ENCODE measurements at regions not wholly inside any gene's neighbourhood (a gene's known extent, or its start where the extent isn't known, plus 50 kb on each side); places are given as distances from the start of the nearest gene placed in this dataset.

DNA sequence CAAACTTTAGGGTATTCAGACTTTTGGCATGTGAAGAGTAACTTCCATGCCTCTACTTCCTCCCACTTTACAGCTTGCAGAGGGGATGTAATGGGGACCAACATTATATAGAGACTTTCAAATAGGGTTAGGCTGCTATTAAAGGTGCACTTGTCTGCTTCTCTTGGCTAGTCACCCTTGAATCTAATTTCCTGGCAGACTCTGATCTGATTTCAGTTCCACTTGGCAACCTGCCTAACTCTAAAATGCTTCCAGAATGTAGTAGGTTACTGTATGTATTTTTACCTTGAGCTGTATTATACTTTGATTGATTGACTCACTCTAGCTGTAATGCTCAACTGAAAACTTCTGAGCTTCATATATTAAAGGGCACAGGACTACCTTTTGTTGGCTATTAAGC lies 693.4 kb downstream of the KCTD16 start:
- TF ChIP-seq, protein P1, sequence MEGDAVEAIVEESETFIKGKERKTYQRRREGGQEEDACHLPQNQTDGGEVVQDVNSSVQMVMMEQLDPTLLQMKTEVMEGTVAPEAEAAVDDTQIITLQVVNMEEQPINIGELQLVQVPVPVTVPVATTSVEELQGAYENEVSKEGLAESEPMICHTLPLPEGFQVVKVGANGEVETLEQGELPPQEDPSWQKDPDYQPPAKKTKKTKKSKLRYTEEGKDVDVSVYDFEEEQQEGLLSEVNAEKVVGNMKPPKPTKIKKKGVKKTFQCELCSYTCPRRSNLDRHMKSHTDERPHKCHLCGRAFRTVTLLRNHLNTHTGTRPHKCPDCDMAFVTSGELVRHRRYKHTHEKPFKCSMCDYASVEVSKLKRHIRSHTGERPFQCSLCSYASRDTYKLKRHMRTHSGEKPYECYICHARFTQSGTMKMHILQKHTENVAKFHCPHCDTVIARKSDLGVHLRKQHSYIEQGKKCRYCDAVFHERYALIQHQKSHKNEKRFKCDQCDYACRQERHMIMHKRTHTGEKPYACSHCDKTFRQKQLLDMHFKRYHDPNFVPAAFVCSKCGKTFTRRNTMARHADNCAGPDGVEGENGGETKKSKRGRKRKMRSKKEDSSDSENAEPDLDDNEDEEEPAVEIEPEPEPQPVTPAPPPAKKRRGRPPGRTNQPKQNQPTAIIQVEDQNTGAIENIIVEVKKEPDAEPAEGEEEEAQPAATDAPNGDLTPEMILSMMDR (IDR thresholded peaks at IDR 0.05), result no peak
- no peak for TF ChIP-seq POLR2A (IDR thresholded peaks at IDR 0.05)

Data from vagina (tissue), 2 donors.